B cell (primary cell): ENCODE measurements at regions not wholly inside any gene's neighbourhood (a gene's known extent, or its start where the extent isn't known, plus 50 kb on each side); places are given as distances from the start of the nearest gene placed in this dataset.

Experiments used
- ATAC-seq: fragments of 200-7000 bp; cut with Tn5 transposase; one replicate; pipeline ENCODE4 v1.10.0; 2021; ENCODE audit warnings: low read depth, mild to moderate bottlenecking, moderate number of reproducible peaks, moderate library complexity
- CTCF ChIA-PET: fragments of 350-600 bp; sonication (Branson Sonifier 250); formaldehyde crosslinking; loops from one replicate; lab custom pipeline; 2021; ENCODE audit warnings: antibody characterized with exemption, inconsistent platforms; lab: Charles Lee
- POLR2A ChIA-PET: fragments of 350-600 bp; sonication (Branson Sonifier 250); formaldehyde crosslinking; loops from one replicate; lab custom pipeline; 2021; ENCODE audit warnings: antibody characterized with exemption; lab: Charles Lee
- DNase-seq: peaks from one replicate; pipeline ENCODE4 v3.0.0; 2013
- H2AFZ ChIP-seq: 2 replicates; pipeline ENCODE4 v1.6.1; 2012; ENCODE audit warnings: mild to moderate bottlenecking, low read depth, low read length; ENCODE audit not compliant: insufficient read depth, poor library complexity, severe bottlenecking
- H3K27ac ChIP-seq, 2 donors: 1 replicate in 1 of 2; 2 replicates in 1 of 2; pipeline ENCODE4 v1.5.1; 2012 to 2013; ENCODE audit warnings: low read length in 2 of 2, mild to moderate bottlenecking in 2 of 2, moderate library complexity in 1 of 2
- H3K27me3 ChIP-seq, 4 experiments: fragments of 200-600 bp in 1 of 4; sonication (generic) in 1 of 4; replicated peaks in 1 of 4; 1 replicate in 2 of 4; 2 replicates in 2 of 4; pipeline versions ENCODE4 v1.6.1 to v1.7.0; 2013 to 2016; ENCODE audit warnings: low read length in 3 of 4, mild to moderate bottlenecking in 2 of 4, mixed read lengths in 1 of 4, moderate library complexity in 1 of 4; ENCODE audit not compliant: insufficient read depth in 4 of 4, control insufficient read depth in 3 of 4; ENCODE audit errors: control extremely low read depth in 1 of 4
- H3K36me3 ChIP-seq, 2 experiments: replicated peaks in 1 of 2; 1 replicate in 1 of 2; 2 replicates in 1 of 2; pipeline versions ENCODE4 v1.6.1 to v1.7.1; 2013; ENCODE audit warnings: low read length in 1 of 2; ENCODE audit not compliant: insufficient read depth in 2 of 2, control insufficient read depth in 1 of 2; ENCODE audit errors: control extremely low read depth in 1 of 2, extremely low read depth in 1 of 2
- H3K4me1 ChIP-seq, 2 donors: fragments of 200-600 bp in 1 of 2; sonication (generic) in 1 of 2; 1 replicate in 1 of 2; 2 replicates in 1 of 2; pipeline versions ENCODE4 v1.5.1 to v1.6.1; 2013 to 2017; ENCODE audit warnings: low read length in 2 of 2; ENCODE audit not compliant: control insufficient read depth in 2 of 2, insufficient read depth in 2 of 2
- H3K4me2 ChIP-seq: replicated peaks from 2 replicates; pipeline ENCODE3; 2012; ENCODE audit warnings: mild to moderate bottlenecking, low read depth, low read length; ENCODE audit not compliant: poor library complexity, severe bottlenecking
- H3K4me3 ChIP-seq, 5 experiments: fragments of 200-600 bp in 1 of 5; sonication (generic) in 1 of 5; 1 replicate in 3 of 5; 2 replicates in 2 of 5; pipeline versions ENCODE4 v1.5.1 to v1.7.0; 2011 to 2016; ENCODE audit warnings: low read length in 4 of 5, mild to moderate bottlenecking in 4 of 5, low read depth in 2 of 5, control low read depth in 1 of 5, moderate library complexity in 1 of 5; ENCODE audit not compliant: insufficient read depth in 1 of 5; ENCODE audit errors: control extremely low read depth in 1 of 5, extremely low read depth in 1 of 5
- H3K79me2 ChIP-seq: fragments of 200-600 bp; sonication (generic); one replicate; pipeline ENCODE4 v1.6.0; 2016; ENCODE audit warnings: low read length; ENCODE audit not compliant: control insufficient read depth, insufficient read depth
- H3K9ac ChIP-seq: fragments of 200-600 bp; sonication (generic); 2 replicates; pipeline ENCODE4 v1.6.1; 2017; ENCODE audit warnings: mild to moderate bottlenecking, low read length, moderate library complexity
- H3K9me3 ChIP-seq, 3 donors: one replicate each; pipeline versions ENCODE4 v1.6.1 to v1.7.1; 2013; ENCODE audit warnings: low read length in 2 of 3; ENCODE audit not compliant: control insufficient read depth in 2 of 3, insufficient read depth in 1 of 3; ENCODE audit errors: control extremely low read depth in 1 of 3
- H4K20me1 ChIP-seq: 2 replicates; pipeline ENCODE4 v1.6.0; 2012; ENCODE audit warnings: mild to moderate bottlenecking, low read length; ENCODE audit not compliant: insufficient read depth, control insufficient read depth, poor library complexity, severe bottlenecking
- H3K27ac Mint-ChIP-seq: one replicate; pipeline ENCODE4 v1.8.0; 2021; ENCODE audit warnings: mixed read lengths
- H3K27me3 Mint-ChIP-seq: one replicate; pipeline ENCODE4 v1.8.0; 2021; ENCODE audit warnings: mixed read lengths
- H3K4me1 Mint-ChIP-seq: one replicate; pipeline ENCODE4 v1.8.0; 2021; ENCODE audit warnings: mixed read lengths
- H3K4me3 Mint-ChIP-seq: one replicate; pipeline ENCODE4 v1.8.0; 2021; ENCODE audit warnings: mixed read lengths
- H3K9me3 Mint-ChIP-seq: one replicate; pipeline ENCODE4 v1.8.0; 2022; ENCODE audit warnings: mixed read lengths; ENCODE audit not compliant: insufficient read depth
- CTCF ChIP-seq: fragments of 200-600 bp; IDR thresholded peaks from one replicate; pipeline ENCODE4 v1.8.0; 2022; ENCODE audit warnings: antibody characterized with exemption, mild to moderate bottlenecking
- EZH2 ChIP-seq: IDR thresholded peaks from 2 replicates; pipeline ENCODE4 v1.6.1; 2012; ENCODE audit warnings: borderline replicate concordance, low read depth, mild to moderate bottlenecking, moderate library complexity, low read length; ENCODE audit not compliant: insufficient read depth, poor library complexity, severe bottlenecking
- WGBS: methylation state at CpG from one replicate; pipeline ENCODE4 v1.1.5; 2013; ENCODE audit warnings: missing lambda C conversion rate; ENCODE audit not compliant: insufficient coverage; 5-methylcytosine and 5-hydroxymethylcytosine counted together
- intact Hi-C: fragments of 100-400 bp; cut with micrococcal nuclease; formaldehyde crosslinking; loops from one replicate; pipeline ENCODE4 v1.10.0; 2022

GRCh38 chr14:38882533-38882932 is 220.5 kb downstream of the SEC23A start:
- DNase-seq (no peak), ATAC-seq (no peak)
- Histone ChIP-seq H4K20me1 (no peaks in the 10 kb centered on the region), H3K4me3 (no peak overlapping the region), H2AFZ (no peak overlapping the region), H3K36me3 (no peaks in the 10 kb centered on the region), H3K9me3 (no peaks in the 10 kb centered on the region), H3K4me2 (no peak overlapping the region), H3K27me3 (peaks cover 0 to 3% (median 0%) of the 10 kb centered on the region in 4 experiments), H3K4me1 (no peaks in the 10 kb centered on the region), H3K27ac (no peak overlapping the region), H3K9ac (no peak overlapping the region), H3K79me2 (no peaks in the 10 kb centered on the region)
- Mint-ChIP-seq H3K4me3 (no peak overlapping the region), H3K27ac (no peak overlapping the region), H3K9me3 (no peaks in the 10 kb centered on the region), H3K4me1 (no peaks in the 10 kb centered on the region), H3K27me3 (peaks cover 6% of the 10 kb centered on the region)
- intact Hi-C loops, result no loop called here
- no peak for TF ChIP-seq CTCF
- TF ChIP-seq EZH2, result no peak
- POLR2A ChIA-PET, result no interaction called here
- CTCF ChIA-PET, result no interaction called here

- Histone ChIP-seq H2AFZ (no peak overlapping the region), H3K9ac (no peak overlapping the region), H3K27me3 (peaks cover 0 to 3% (median 0%) of the 10 kb centered on the region in 4 experiments), H3K4me2 (no peak overlapping the region), H3K27ac (no peak overlapping the region), H3K36me3 (no peaks in the 10 kb centered on the region), H3K79me2 (no peaks in the 10 kb centered on the region), H3K4me1 (no peaks in the 10 kb centered on the region), H4K20me1 (no peaks in the 10 kb centered on the region), H3K9me3 (no peaks in the 10 kb centered on the region), H3K4me3 (no peak overlapping the region)
- CTCF ChIA-PET, result interaction anchor here (1.4 kb wide), 1 partner anchor 11 kb away, joined by 4 read pairs; no protein-coding TSS in a partner anchor
- WGBS, result 90% methylated on average over 2 of the region's 3 CpGs
- Mint-ChIP-seq H3K27ac (no peak overlapping the region), H3K27me3 (peaks cover 9% of the 10 kb centered on the region), H3K9me3 (no peaks in the 10 kb centered on the region), H3K4me1 (no peaks in the 10 kb centered on the region), H3K4me3 (no peak overlapping the region)
- TF ChIP-seq EZH2 (no peak), CTCF (no peak)
- ATAC-seq, result no peak
- no peak for DNase-seq
- intact Hi-C loops, result no loop called here
- POLR2A ChIA-PET, result no interaction called here
These were observed 222.2 kb downstream of the SEC23A start for GRCh38 chr14:38880643-38881524.
